ENCODE measurements at regions not wholly inside any gene's neighbourhood (a gene's known extent, or its start where the extent isn't known, plus 50 kb on each side); places are given as distances from the start of the nearest gene placed in this dataset.

- Mint-ChIP-seq H3K4me3 (ENCODE audit: unreplicated experiment) (no peak overlapping the region), H3K27ac (ENCODE audit: unreplicated experiment) (no peak overlapping the region), H3K36me3 (ENCODE audit: low read depth, unreplicated experiment) (no peaks in the 10 kb centered on the region), H3K4me1 (ENCODE audit: unreplicated experiment) (no peaks in the 10 kb centered on the region), H3K27me3 (ENCODE audit: unreplicated experiment) (no peaks in the 10 kb centered on the region), H3K9me3 (ENCODE audit: unreplicated experiment) (no peaks in the 10 kb centered on the region)
- no peak for DNase-seq (ENCODE audit: low spot score)
- TF ChIP-seq CTCF (IDR thresholded peaks at IDR 0.05; ENCODE audit: unreplicated experiment): no peak
These were observed 113.0 kb downstream of the DTHD1 start for GRCh38 chr4:36394352-36394903.

DNA sequence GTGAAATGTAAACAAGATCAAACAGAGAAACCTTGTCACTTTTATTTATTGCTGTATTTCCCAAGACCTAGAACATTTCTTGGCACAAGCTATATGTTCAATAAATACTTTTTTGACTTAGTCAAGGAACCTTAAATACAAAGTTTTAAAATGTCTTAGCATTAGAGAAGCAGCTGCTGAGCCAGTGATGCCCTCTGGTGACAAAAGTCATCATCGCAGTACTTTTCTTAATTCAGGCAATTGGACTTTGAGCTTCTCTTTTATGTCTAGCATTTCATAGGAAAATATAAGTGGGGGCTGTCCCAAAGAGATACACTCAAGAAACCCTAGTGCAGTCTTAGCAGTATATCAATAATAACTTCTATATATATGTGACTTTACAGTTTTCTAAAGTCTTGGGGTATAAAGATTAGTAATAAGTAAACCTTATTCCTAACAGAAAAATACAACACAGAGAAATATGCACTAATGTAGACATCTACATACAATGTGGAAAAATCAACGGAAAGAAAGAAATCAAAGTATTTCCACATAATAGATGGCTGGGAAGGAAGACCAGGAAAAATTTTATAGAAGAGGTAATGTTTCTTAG, 118.4 kb downstream of the DTHD1 start:
- Mint-ChIP-seq H3K27me3 (ENCODE audit: unreplicated experiment) (no peaks in the 10 kb centered on the region), H3K27ac (ENCODE audit: unreplicated experiment) (no peak overlapping the region), H3K4me3 (ENCODE audit: unreplicated experiment) (no peak overlapping the region), H3K36me3 (ENCODE audit: low read depth, unreplicated experiment) (no peaks in the 10 kb centered on the region), H3K9me3 (ENCODE audit: unreplicated experiment) (no peaks in the 10 kb centered on the region), H3K4me1 (ENCODE audit: unreplicated experiment) (no peaks in the 10 kb centered on the region)
- DNase-seq (ENCODE audit: low spot score): peak; percentile 41
- peak; percentile 55 for TF ChIP-seq CTCF (IDR thresholded peaks at IDR 0.05; ENCODE audit: unreplicated experiment)

GRCh38 chr4:36402008-36402758, 120.8 kb downstream of the DTHD1 start:
- no peak for DNase-seq (ENCODE audit: low spot score)
- no peak for TF ChIP-seq CTCF (IDR thresholded peaks at IDR 0.05; ENCODE audit: unreplicated experiment)
- no peak overlapping the region for H3K4me3 Mint-ChIP-seq (ENCODE audit: unreplicated experiment)
- no peaks in the 10 kb centered on the region for H3K36me3 Mint-ChIP-seq (ENCODE audit: low read depth, unreplicated experiment)
- H3K4me1 Mint-ChIP-seq (ENCODE audit: unreplicated experiment): no peaks in the 10 kb centered on the region
- H3K9me3 Mint-ChIP-seq (ENCODE audit: unreplicated experiment): no peaks in the 10 kb centered on the region
- H3K27me3 Mint-ChIP-seq (ENCODE audit: unreplicated experiment): no peaks in the 10 kb centered on the region
- H3K27ac Mint-ChIP-seq (ENCODE audit: unreplicated experiment): no peak overlapping the region

DNA sequence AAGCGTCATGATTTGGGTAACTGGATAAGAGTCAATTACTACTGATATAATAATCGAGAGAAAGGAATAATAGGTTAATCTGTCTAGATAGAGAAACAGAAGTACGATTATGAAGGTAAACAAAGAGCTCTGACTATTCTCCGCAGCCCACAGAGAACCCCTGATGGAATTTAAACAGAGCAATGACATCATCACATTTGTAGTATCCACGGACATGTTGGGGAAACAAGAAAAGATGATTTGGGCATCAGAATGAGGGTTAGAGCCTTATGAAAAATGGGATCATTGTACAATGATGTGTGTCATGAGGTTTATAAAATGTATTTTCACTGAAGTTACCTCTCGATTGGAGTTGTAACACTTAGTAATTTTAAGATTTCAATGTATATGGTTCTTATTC, 129.9 kb downstream of the DTHD1 start:
- H3K4me3 Mint-ChIP-seq (ENCODE audit: unreplicated experiment): no peak overlapping the region
- no peak overlapping the region for H3K27ac Mint-ChIP-seq (ENCODE audit: unreplicated experiment)
- DNase-seq (ENCODE audit: low spot score): no peak
- H3K4me1 Mint-ChIP-seq (ENCODE audit: unreplicated experiment): peaks cover 2% of the 10 kb centered on the region
- H3K36me3 Mint-ChIP-seq (ENCODE audit: low read depth, unreplicated experiment): no peaks in the 10 kb centered on the region
- no peaks in the 10 kb centered on the region for H3K9me3 Mint-ChIP-seq (ENCODE audit: unreplicated experiment)
- no peak for TF ChIP-seq CTCF (IDR thresholded peaks at IDR 0.05; ENCODE audit: unreplicated experiment)
- H3K27me3 Mint-ChIP-seq (ENCODE audit: unreplicated experiment): no peaks in the 10 kb centered on the region

- H3K27me3 Mint-ChIP-seq (ENCODE audit: unreplicated experiment): no peaks in the 10 kb centered on the region
- H3K36me3 Mint-ChIP-seq (ENCODE audit: low read depth, unreplicated experiment): no peaks in the 10 kb centered on the region
- TF ChIP-seq CTCF (IDR thresholded peaks at IDR 0.05; ENCODE audit: unreplicated experiment): peak; percentile 43
- no peak overlapping the region for H3K4me3 Mint-ChIP-seq (ENCODE audit: unreplicated experiment)
- peaks cover 4% of the 10 kb centered on the region for H3K4me1 Mint-ChIP-seq (ENCODE audit: unreplicated experiment)
- H3K27ac Mint-ChIP-seq (ENCODE audit: unreplicated experiment): no peak overlapping the region
- DNase-seq (ENCODE audit: low spot score): no peak
- no peaks in the 10 kb centered on the region for H3K9me3 Mint-ChIP-seq (ENCODE audit: unreplicated experiment)
These were observed 132.8 kb downstream of the DTHD1 start for GRCh38 chr4:36414248-36414647.
